K562 (cell line): ENCODE measurements at regions not wholly inside any gene's neighbourhood (a gene's known extent, or its start where the extent isn't known, plus 50 kb on each side); places are given as distances from the start of the nearest gene placed in this dataset.

ENCODE experiments used
- ATAC-seq: fragments of 200-7000 bp; cut with Tn5 transposase; 3 replicates; pipeline ENCODE4 v1.9.1; 2020; ENCODE audit warnings: moderate library complexity
- BruUV-seq: library from RNA; stranded (reverse); fragments of 400-500 nt; replicated peaks from 2 replicates; lab custom pipeline; 2021; lab: Mats Ljungman, UMichigan
- CTCF ChIA-PET: fragments of 300-600 bp; formaldehyde crosslinking; extraction: SDS; loops from one replicate; lab custom pipeline; 2021; ENCODE audit warnings: low intra/inter-chr PET ratio; lab: Yijun Ruan, JAX
- POLR2A ChIA-PET: fragments of 300-600, 350-650 bp; sonication (Branson Sonifier 250); formaldehyde crosslinking; extraction: SDS; loops from one replicate; lab custom pipeline; 2021; ENCODE audit warnings: antibody characterized with exemption, inconsistent platforms; lab: Yijun Ruan, JAX
- DNase-seq, 4 experiments: peaks; one replicate each; pipeline versions ENCODE4 v3.0.0 to v3.0.0-alpha.2; 2011 to 2018; ENCODE audit warnings: low spot score in 3 of 4, mixed read lengths in 3 of 4; ENCODE audit errors: extremely low read depth in 1 of 4
- FAIRE-seq: peaks from 2 replicates; lab custom pipeline; 2011; peaks lifted over from hg19 to GRCh38; lab: Jason Lieb, UNC
- H2AFZ ChIP-seq: 2 replicates; pipeline ENCODE4 v1.6.0; 2011; ENCODE audit warnings: low read depth, low read length, control low read depth, inconsistent platforms
- H3K27ac ChIP-seq: fragments of 200-600 bp; 3 replicates; pipeline ENCODE4 v1.8.0; 2011; ENCODE audit warnings: low read depth, mild to moderate bottlenecking, control low read depth, inconsistent platforms, low read length, moderate library complexity, mixed read lengths; ENCODE audit errors: extremely low read depth
- H3K27me3 ChIP-seq, 2 experiments: fragments of 300-600 bp in 1 of 2; 2 replicates in 1 of 2; 3 replicates in 1 of 2; pipeline versions ENCODE4 v1.6.0 to v1.8.0; 2011; ENCODE audit warnings: inconsistent platforms in 2 of 2, low read length in 2 of 2, mild to moderate bottlenecking in 1 of 2, mixed read lengths in 1 of 2, moderate library complexity in 1 of 2; ENCODE audit not compliant: control insufficient read depth in 2 of 2, insufficient read depth in 2 of 2
- H3K36me3 ChIP-seq: fragments of 300-600 bp; 3 replicates; pipeline ENCODE4 v1.8.0; 2011; ENCODE audit warnings: mild to moderate bottlenecking, low read length, inconsistent platforms; ENCODE audit not compliant: control insufficient read depth, insufficient read depth
- H3K4me1 ChIP-seq, 2 experiments: fragments of 200-600 bp in 1 of 2; replicated peaks in 1 of 2; 2 replicates in 1 of 2; 3 replicates in 1 of 2; pipeline versions ENCODE4 v1.5.1 to v1.8.0; 2011; ENCODE audit warnings: inconsistent platforms in 2 of 2, low read length in 2 of 2, mild to moderate bottlenecking in 1 of 2, mixed read lengths in 1 of 2, moderate library complexity in 1 of 2; ENCODE audit not compliant: control insufficient read depth in 2 of 2, insufficient read depth in 2 of 2
- H3K4me2 ChIP-seq: 2 replicates; pipeline ENCODE4 v1.6.1; 2011; ENCODE audit warnings: low read length, control low read depth, inconsistent platforms, mixed read lengths; ENCODE audit not compliant: insufficient read depth
- H3K4me3 ChIP-seq: fragments of 200-600 bp; sonication (generic), shearing (Covaris generic); 2 replicates; pipeline ENCODE4 v1.5.1; 2016; ENCODE audit warnings: control low read depth, inconsistent platforms
- H3K79me2 ChIP-seq: fragments of 200-600 bp; 3 replicates; pipeline ENCODE4 v1.8.0; 2011; ENCODE audit warnings: low read length, inconsistent platforms; ENCODE audit not compliant: control insufficient read depth, insufficient read depth
- H3K9ac ChIP-seq, 2 experiments: 2 replicates each; pipeline versions ENCODE4 v1.6.0 to v1.6.1; 2011; ENCODE audit warnings: low read depth in 2 of 2, low read length in 2 of 2, control low read depth in 1 of 2, inconsistent platforms in 1 of 2, mild to moderate bottlenecking in 1 of 2, mixed read lengths in 1 of 2; ENCODE audit not compliant: insufficient read depth in 1 of 2
- H3K9me1 ChIP-seq: one replicate; pipeline ENCODE4 v1.6.0; 2011; ENCODE audit warnings: inconsistent platforms, mild to moderate bottlenecking, low read length, moderate library complexity; ENCODE audit not compliant: control insufficient read depth, insufficient read depth
- H3K9me3 ChIP-seq: replicated peaks from 2 replicates; pipeline ENCODE4 v1.5.1; 2011; ENCODE audit warnings: low read depth, low read length, inconsistent platforms; ENCODE audit not compliant: control insufficient read depth, insufficient read depth
- H4K20me1 ChIP-seq: replicated peaks from 2 replicates; pipeline ENCODE4 v1.6.1; 2011; ENCODE audit warnings: low read length, inconsistent platforms, mixed read lengths; ENCODE audit not compliant: control insufficient read depth, insufficient read depth
- ARID3A ChIP-seq: IDR thresholded peaks from 2 replicates; pipeline ENCODE4 v1.6.1; 2012; ENCODE audit warnings: low read depth, low read length, improper control_type of control experiment, borderline replicate concordance
- ATF7 ChIP-seq: fragments of 450-650 bp; IDR thresholded peaks from 2 replicates; pipeline ENCODE4 v1.7.1; 2014; ENCODE audit warnings: mild to moderate bottlenecking, moderate library complexity
- BRF2 ChIP-seq: IDR thresholded peaks from 3 replicates; pipeline ENCODE4 v1.6.1; 2011; ENCODE audit warnings: borderline replicate concordance, mild to moderate bottlenecking; ENCODE audit not compliant: insufficient read length, insufficient read depth
- CBX8 ChIP-seq: fragments of 200-600 bp; sonication (generic); IDR thresholded peaks from 2 replicates; pipeline ENCODE4 v1.6.1; 2012; ENCODE audit warnings: borderline replicate concordance, mixed run types, low read depth, mild to moderate bottlenecking, moderate library complexity, mixed read lengths, low read length, control low read depth, inconsistent platforms; ENCODE audit not compliant: poor library complexity, severe bottlenecking; ENCODE audit errors: extremely low read depth
- FOXK2 ChIP-seq, 2 experiments: fragments of 450-650 bp; IDR thresholded peaks in 1 of 2; conservative IDR thresholded peaks in 1 of 2; 2 replicates each; pipeline ENCODE4 v1.6.1; 2016; ENCODE audit warnings: low read depth in 2 of 2, mild to moderate bottlenecking in 1 of 2
- KDM2B ChIP-seq: fragments of 250-450 bp; sonication (Bioruptor Pico); IDR thresholded peaks from 2 replicates; pipeline ENCODE4 v1.8.0; 2021; ENCODE audit warnings: mild to moderate bottlenecking, moderate library complexity
- KLF1 ChIP-seq: fragments of 450-650 bp; IDR thresholded peaks from 2 replicates; pipeline ENCODE4 v1.6.1; 2016; ENCODE audit warnings: missing genetic modification characterization, missing compliant biosample characterization
- MAFG ChIP-seq: fragments of 450-650 bp; conservative IDR thresholded peaks from 2 replicates; pipeline ENCODE4 v1.6.1; 2016; ENCODE audit warnings: missing genetic modification characterization, missing compliant biosample characterization
- NFIC ChIP-seq: fragments of 450-650 bp; IDR thresholded peaks from 2 replicates; pipeline ENCODE4 v1.6.1; 2017; ENCODE audit warnings: mild to moderate bottlenecking, inconsistent platforms
- RBM34 ChIP-seq: fragments of 200-400 bp; formaldehyde crosslinking; IDR thresholded peaks from 2 replicates; pipeline ENCODE4 v1.6.1; 2018; ENCODE audit warnings: low read length, borderline replicate concordance; ENCODE audit not compliant: insufficient read depth
- STAT5A ChIP-seq: IDR thresholded peaks from 2 replicates; pipeline ENCODE4 v1.6.1; 2012; ENCODE audit warnings: low read length, inconsistent platforms, borderline replicate concordance
- ZNF184 ChIP-seq: sonication (generic); formaldehyde crosslinking; IDR thresholded peaks from 2 replicates; pipeline ENCODE4 v1.5.0; 2020; ENCODE audit warnings: missing genetic modification reagents
- ZSCAN32 ChIP-seq: fragments of 450-650 bp; formaldehyde crosslinking; IDR thresholded peaks from 2 replicates; pipeline ENCODE4 v1.4.0; 2020; ENCODE audit warnings: mild to moderate bottlenecking, moderate library complexity
- WGBS: fragments of 100-300 bp; shearing (Covaris generic); methylation state at CpG from one replicate; pipeline ENCODE4 v1.1.6; 2016; ENCODE audit warnings: low coverage, mixed read lengths; ENCODE audit not compliant: insufficient coverage; ENCODE audit errors: missing lambda C conversion rate; 5-methylcytosine and 5-hydroxymethylcytosine counted together
- in situ Hi-C: fragments of 300-500 bp; cut with MboI; formaldehyde crosslinking; loops from 4 replicates; pipeline ENCODE4 v1.15.0; 2018; ENCODE audit warnings: inconsistent platforms, mixed read lengths
- intact Hi-C: fragments of 100-400 bp; cut with micrococcal nuclease; formaldehyde crosslinking; loops from 2 replicates; pipeline ENCODE4 v1.14.2; 2022
- TF ChIP-seq, protein P1 (sequence below): fragments of 250-450 bp; sonication (Bioruptor Pico); IDR thresholded peaks from 2 replicates; pipeline ENCODE4 v1.5.0; 2021
- TF ChIP-seq, protein P2 (sequence below), 3 experiments: fragments of 200-800 bp in 1 of 3; fragments of 250-450 bp in 1 of 3; fragments of 450-650 bp in 1 of 3; sonication (Bioruptor Pico) in 1 of 3; sonication (Bioruptor generic) in 1 of 3; formaldehyde crosslinking in 1 of 3; IDR thresholded peaks; 2 replicates each; pipeline versions ENCODE4 v1.6.1 to v1.8.0; 2016 to 2022; ENCODE audit warnings: mild to moderate bottlenecking in 2 of 3, missing genetic modification characterization in 2 of 3, missing compliant biosample characterization in 1 of 3, moderate library complexity in 1 of 3

DNA sequence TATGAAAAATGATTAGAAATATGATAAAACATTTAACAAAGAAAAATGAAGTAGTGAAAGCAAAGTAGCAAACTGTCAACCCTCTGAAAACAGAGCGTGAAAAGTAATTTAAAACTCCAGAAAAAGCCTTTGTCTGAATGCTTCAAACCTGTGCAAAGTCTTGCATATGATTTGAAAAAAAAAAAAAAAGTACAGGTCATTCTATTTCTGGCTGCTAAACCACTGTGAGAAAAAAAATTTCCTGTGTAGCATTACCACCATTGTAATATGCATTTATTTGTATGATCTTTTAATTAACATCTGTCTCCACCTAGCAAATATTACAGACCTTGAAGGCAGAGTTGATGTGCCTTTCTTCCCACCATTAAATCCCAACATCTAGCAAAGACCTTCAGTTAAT, 82.1 kb upstream of the CCDC68 start:
- Histone ChIP-seq H3K36me3 (no peaks in the 10 kb centered on the region), H3K4me1 (no peaks in the 10 kb centered on the region), H3K27me3 (no peaks in the 10 kb centered on the region), H4K20me1 (no peaks in the 10 kb centered on the region), H3K9me1 (no peaks in the 10 kb centered on the region), H3K79me2 (no peaks in the 10 kb centered on the region), H3K4me3 (no peak overlapping the region), H3K4me2 (no peak overlapping the region), H3K27ac (no peak overlapping the region), H2AFZ (no peak overlapping the region)
- ChIA-PET POLR2A (no interaction called here), CTCF (no interaction called here)
- no peak for DNase-seq
- intact Hi-C loops: no loop called here
- no TSS peak for BruUV-seq
- WGBS: 0% methylated on average over 1 of the region's 1 CpG
- FAIRE-seq: no peak
- TF ChIP-seq FOXK2 (conservative IDR thresholded peaks at IDR 0.05 in 1 of 2, IDR thresholded peaks at IDR 0.05 in 1 of 2; ENCODE audit: low read depth in 2 of 2) (no peak), MAFG (tag) (no peak), KDM2B (CRISPR knock-in tag) (no peak), RBM34 (no peak), ZSCAN32 (CRISPR knock-in tag) (no peak), ARID3A (no peak), STAT5A (no peak), NFIC (no peak), KLF1 (tag) (no peak), ATF7 (no peak), CBX8 (no peak), ZNF184 (CRISPR knock-in tag) (no peak), BRF2 (no peak)
- TF ChIP-seq, protein P1, sequence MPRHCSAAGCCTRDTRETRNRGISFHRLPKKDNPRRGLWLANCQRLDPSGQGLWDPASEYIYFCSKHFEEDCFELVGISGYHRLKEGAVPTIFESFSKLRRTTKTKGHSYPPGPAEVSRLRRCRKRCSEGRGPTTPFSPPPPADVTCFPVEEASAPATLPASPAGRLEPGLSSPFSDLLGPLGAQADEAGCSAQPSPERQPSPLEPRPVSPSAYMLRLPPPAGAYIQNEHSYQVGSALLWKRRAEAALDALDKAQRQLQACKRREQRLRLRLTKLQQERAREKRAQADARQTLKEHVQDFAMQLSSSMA (CRISPR knock-in tag): no peak
- TF ChIP-seq, protein P2, sequence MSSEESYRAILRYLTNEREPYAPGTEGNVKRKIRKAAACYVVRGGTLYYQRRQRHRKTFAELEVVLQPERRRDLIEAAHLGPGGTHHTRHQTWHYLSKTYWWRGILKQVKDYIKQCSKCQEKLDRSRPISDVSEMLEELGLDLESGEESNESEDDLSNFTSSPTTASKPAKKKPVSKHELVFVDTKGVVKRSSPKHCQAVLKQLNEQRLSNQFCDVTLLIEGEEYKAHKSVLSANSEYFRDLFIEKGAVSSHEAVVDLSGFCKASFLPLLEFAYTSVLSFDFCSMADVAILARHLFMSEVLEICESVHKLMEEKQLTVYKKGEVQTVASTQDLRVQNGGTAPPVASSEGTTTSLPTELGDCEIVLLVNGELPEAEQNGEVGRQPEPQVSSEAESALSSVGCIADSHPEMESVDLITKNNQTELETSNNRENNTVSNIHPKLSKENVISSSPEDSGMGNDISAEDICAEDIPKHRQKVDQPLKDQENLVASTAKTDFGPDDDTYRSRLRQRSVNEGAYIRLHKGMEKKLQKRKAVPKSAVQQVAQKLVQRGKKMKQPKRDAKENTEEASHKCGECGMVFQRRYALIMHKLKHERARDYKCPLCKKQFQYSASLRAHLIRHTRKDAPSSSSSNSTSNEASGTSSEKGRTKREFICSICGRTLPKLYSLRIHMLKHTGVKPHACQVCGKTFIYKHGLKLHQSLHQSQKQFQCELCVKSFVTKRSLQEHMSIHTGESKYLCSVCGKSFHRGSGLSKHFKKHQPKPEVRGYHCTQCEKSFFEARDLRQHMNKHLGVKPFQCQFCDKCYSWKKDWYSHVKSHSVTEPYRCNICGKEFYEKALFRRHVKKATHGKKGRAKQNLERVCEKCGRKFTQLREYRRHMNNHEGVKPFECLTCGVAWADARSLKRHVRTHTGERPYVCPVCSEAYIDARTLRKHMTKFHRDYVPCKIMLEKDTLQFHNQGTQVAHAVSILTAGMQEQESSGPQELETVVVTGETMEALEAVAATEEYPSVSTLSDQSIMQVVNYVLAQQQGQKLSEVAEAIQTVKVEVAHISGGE (CRISPR knock-in tag; IDR thresholded peaks at IDR 0.05): no peak
- TF ChIP-seq, all 486 proteins: peak for 0
- no peaks in the 10 kb centered on the region for H3K9me3 ChIP-seq
- in situ Hi-C loops: no loop called here
- H3K9ac ChIP-seq: no peak overlapping the region
- no peak for ATAC-seq
